OCI-LY1 (cell line): ENCODE measurements at regions not wholly inside any gene's neighbourhood (a gene's known extent, or its start where the extent isn't known, plus 50 kb on each side); places are given as distances from the start of the nearest gene placed in this dataset.

ENCODE experiments used
- CTCF ChIP-seq: fragments of 200-600 bp; sonication (generic), shearing (Covaris generic); IDR thresholded peaks from 2 replicates; pipeline ENCODE4 v1.5.1; 2017; ENCODE audit warnings: mild to moderate bottlenecking, antibody characterized with exemption, low read length, moderate library complexity, mixed read lengths
- EZH2 ChIP-seq: fragments of 200-600 bp; sonication (generic), shearing (Covaris generic); IDR thresholded peaks from 2 replicates; pipeline ENCODE4 v1.8.0; 2017; ENCODE audit warnings: borderline replicate concordance, mixed run types, mild to moderate bottlenecking, antibody characterized with exemption, low read length, moderate library complexity, mixed read lengths

DNA sequence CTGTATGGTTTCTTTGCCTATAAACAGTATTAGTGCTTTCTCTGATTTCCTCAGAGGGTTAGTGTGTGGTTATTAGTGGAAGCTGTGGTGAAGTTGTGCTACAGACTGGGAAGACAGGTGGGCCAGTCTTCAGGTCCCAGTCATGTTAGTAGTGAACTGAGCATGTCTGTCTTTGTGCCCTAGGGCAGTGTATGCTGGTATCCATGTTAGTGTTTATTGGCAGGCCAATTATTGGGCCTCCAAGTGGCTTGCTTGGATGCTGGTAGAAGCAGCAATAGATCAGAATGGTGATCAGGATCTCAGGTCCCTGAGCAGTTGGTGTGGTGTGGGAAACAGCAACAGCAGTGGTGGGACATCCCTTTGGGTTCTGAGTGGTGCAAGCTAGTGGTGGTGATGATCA is 137.6 kb downstream of the OTOR start:
- TF ChIP-seq CTCF: no peak
- no peak for TF ChIP-seq EZH2
